Stimulated activated naive CD8-positive, alpha-beta T cell treated with anti-CD3 and anti-CD28 coated beads, Interleukin-15, Interleukin-2, amounts not matched to agents 100 U/mL and 50 U/mL, for 24 hours (primary cell): ENCODE measurements at regions not wholly inside any gene's neighbourhood (a gene's known extent, or its start where the extent isn't known, plus 50 kb on each side); places are given as distances from the start of the nearest gene placed in this dataset.

ENCODE experiments used
- ATAC-seq: fragments of 150-1000 bp; cut with Tn5 transposase; one replicate; pipeline ENCODE4 v1.10.0; 2021
- DNase-seq: peaks from one replicate; pipeline ENCODE4 v3.0.0; 2021

GRCh38 chr18:11553098-11553940 is 56.1 kb upstream of the SLC35G4 start:
- peak; percentile 31 for DNase-seq
- ATAC-seq, result peak; percentile 66

GRCh38 chr18:11548916-11549551 is 60.4 kb upstream of the SLC35G4 start:
- no peak for ATAC-seq

GRCh38 chr18:11548396-11548795 is 61.0 kb upstream of the SLC35G4 start:
- DNase-seq (no peak), ATAC-seq (no peak)

More at GRCh38 chr18:11548916-11549551, 60.4 kb upstream of the SLC35G4 start:
- DNase-seq, result no peak

- ATAC-seq, result no peak
Measured at GRCh38 chr18:11544060-11544633, 65.2 kb upstream of the SLC35G4 start.

GRCh38 chr18:11541179-11541578 is 68.2 kb upstream of the SLC35G4 start:
- ATAC-seq (no peak), DNase-seq (no peak)

More at GRCh38 chr18:11544060-11544633, 65.2 kb upstream of the SLC35G4 start:
- no peak for DNase-seq

- ATAC-seq, result no peak
- no peak for DNase-seq
Measured at GRCh38 chr18:11533942-11534496, 75.4 kb upstream of the SLC35G4 start.

GRCh38 chr18:11533513-11533890 is 75.9 kb upstream of the SLC35G4 start:
- no peak for ATAC-seq
- no peak for DNase-seq

- DNase-seq (no peak), ATAC-seq (no peak)
Measured at GRCh38 chr18:11532758-11533512, 76.5 kb upstream of the SLC35G4 start.

GRCh38 chr18:11529081-11529480 is 80.3 kb upstream of the SLC35G4 start:
- ATAC-seq (no peak), DNase-seq (no peak)

- ATAC-seq (no peak), DNase-seq (no peak)
Measured at GRCh38 chr18:11526675-11527074, 82.7 kb upstream of the SLC35G4 start.

GRCh38 chr18:11523804-11524203 is 85.6 kb upstream of the SLC35G4 start:
- ATAC-seq (no peak), DNase-seq (no peak)

GRCh38 chr18:11522992-11523391 is 86.4 kb upstream of the SLC35G4 start:
- ATAC-seq (no peak), DNase-seq (no peak)

- no peak for DNase-seq
- ATAC-seq, result no peak
Measured at GRCh38 chr18:11521853-11522252, 87.5 kb upstream of the SLC35G4 start.

- DNase-seq (no peak), ATAC-seq (no peak)
Measured at GRCh38 chr18:11520536-11520935, 88.9 kb upstream of the SLC35G4 start.

- peak; percentile 51 for DNase-seq
Measured at GRCh38 chr18:11518788-11519685, 90.4 kb upstream of the SLC35G4 start.

GRCh38 chr18:11517704-11518103 is 91.7 kb upstream of the SLC35G4 start:
- ATAC-seq, result no peak
- no peak for DNase-seq

More at GRCh38 chr18:11518788-11519685, 90.4 kb upstream of the SLC35G4 start:
- ATAC-seq, result peak; percentile 50

GRCh38 chr18:11516751-11517503 is 92.5 kb upstream of the SLC35G4 start:
- ATAC-seq (no peak), DNase-seq (no peak)

- no peak for ATAC-seq
Measured at GRCh38 chr18:11514267-11514666, 95.1 kb upstream of the SLC35G4 start.

GRCh38 chr18:11512096-11513025 is 97.0 kb upstream of the SLC35G4 start:
- DNase-seq, result no peak
- ATAC-seq, result no peak

More at GRCh38 chr18:11514267-11514666, 95.1 kb upstream of the SLC35G4 start:
- no peak for DNase-seq
